MCF 10A (cell line): ENCODE measurements at regions not wholly inside any gene's neighbourhood (a gene's known extent, or its start where the extent isn't known, plus 50 kb on each side); places are given as distances from the start of the nearest gene placed in this dataset.

Experiments
- BruUV-seq: library from RNA; stranded (reverse); fragments of 400-500 nt; replicated peaks from 2 replicates; lab custom pipeline; 2021; lab: Mats Ljungman, UMichigan
- CTCF ChIA-PET: fragments of 300-600 bp; sonication (Branson Sonifier 250); formaldehyde crosslinking; extraction: SDS; loops from one replicate; lab custom pipeline; 2021; ENCODE audit warnings: antibody characterized with exemption, inconsistent platforms; lab: Yijun Ruan, JAX
- POLR2A ChIA-PET: fragments of 300-600, 350-650 bp; sonication (Branson Sonifier 250); formaldehyde crosslinking; extraction: SDS; loops from one replicate; lab custom pipeline; 2020; ENCODE audit warnings: antibody characterized with exemption, inconsistent platforms; lab: Yijun Ruan, JAX
- DNase-seq: peaks from one replicate; pipeline ENCODE4 v3.0.0-alpha.2; 2018; ENCODE audit not compliant: unreplicated experiment
- H3K27ac Mint-ChIP-seq: one replicate; pipeline ENCODE4 v1.8.0; 2022; ENCODE audit warnings: mild to moderate bottlenecking, low read depth, mixed read lengths; ENCODE audit not compliant: unreplicated experiment
- H3K27me3 Mint-ChIP-seq: one replicate; pipeline ENCODE4 v1.8.0; 2022; ENCODE audit warnings: mixed read lengths; ENCODE audit not compliant: insufficient read depth, unreplicated experiment
- H3K36me3 Mint-ChIP-seq: one replicate; pipeline ENCODE4 v1.8.0; 2022; ENCODE audit warnings: mild to moderate bottlenecking, moderate library complexity, mixed read lengths; ENCODE audit not compliant: insufficient read depth, unreplicated experiment
- H3K4me1 Mint-ChIP-seq: one replicate; pipeline ENCODE4 v1.8.0; 2022; ENCODE audit warnings: mixed read lengths; ENCODE audit not compliant: insufficient read depth, unreplicated experiment
- H3K4me3 Mint-ChIP-seq: one replicate; pipeline ENCODE4 v1.8.0; 2022; ENCODE audit warnings: mild to moderate bottlenecking, moderate library complexity, mixed read lengths; ENCODE audit not compliant: unreplicated experiment
- H3K9me3 Mint-ChIP-seq: one replicate; pipeline ENCODE4 v1.8.0; 2022; ENCODE audit warnings: mixed read lengths; ENCODE audit not compliant: unreplicated experiment
- intact Hi-C: fragments of 100-400 bp; cut with micrococcal nuclease; formaldehyde crosslinking; loops from 2 replicates; pipeline ENCODE4 v1.14.1; 2022
- TF ChIP-seq, protein P1 (sequence below): fragments of 200-600 bp; IDR thresholded peaks from one replicate; pipeline ENCODE4 v1.8.0; 2022; ENCODE audit warnings: antibody characterized with exemption, mild to moderate bottlenecking; ENCODE audit not compliant: unreplicated experiment

DNA sequence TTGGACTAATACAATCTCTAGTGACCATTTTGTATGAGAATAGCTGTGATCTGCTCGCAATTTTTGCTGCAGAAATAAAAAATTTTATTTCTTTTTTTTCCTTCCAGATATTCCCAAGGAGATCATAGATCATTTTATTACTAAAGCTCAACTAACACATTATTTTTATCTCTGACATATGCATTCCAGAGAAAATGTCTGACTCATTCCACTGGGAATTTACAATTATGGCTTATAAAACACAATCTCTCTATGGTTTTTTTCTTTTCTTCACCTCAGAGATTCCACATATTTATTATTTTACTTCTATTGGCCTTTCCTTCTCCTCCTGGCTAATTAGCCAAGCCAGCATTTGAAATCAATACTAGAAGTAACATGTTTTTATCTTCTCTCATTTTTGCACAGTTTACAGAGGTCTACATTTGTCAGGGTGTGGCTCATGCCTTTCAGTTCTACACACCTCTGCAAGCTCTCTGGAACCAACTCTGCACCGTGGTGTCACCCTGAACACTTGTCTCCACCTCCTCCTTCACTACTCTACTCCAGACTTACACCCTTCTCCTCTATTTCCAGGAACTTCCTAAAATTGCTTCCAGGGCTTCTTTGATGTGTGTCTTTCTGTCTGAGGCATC, 59.8 kb upstream of the GPM6A start:
- Mint-ChIP-seq H3K9me3 (no peaks in the 10 kb centered on the region), H3K27me3 (no peaks in the 10 kb centered on the region), H3K36me3 (no peaks in the 10 kb centered on the region), H3K4me1 (peaks cover 21% of the 10 kb centered on the region), H3K27ac (no peak overlapping the region), H3K4me3 (no peak overlapping the region)
- ChIA-PET POLR2A (interaction anchor here (0.6 kb wide), 1 partner anchor 217 kb away, joined by 4 read pairs; no protein-coding TSS in a partner anchor), CTCF (interaction anchor here (1.3 kb wide), 1 partner anchor 12 kb away, joined by 4 read pairs; no protein-coding TSS in a partner anchor)
- TF ChIP-seq, protein P1, sequence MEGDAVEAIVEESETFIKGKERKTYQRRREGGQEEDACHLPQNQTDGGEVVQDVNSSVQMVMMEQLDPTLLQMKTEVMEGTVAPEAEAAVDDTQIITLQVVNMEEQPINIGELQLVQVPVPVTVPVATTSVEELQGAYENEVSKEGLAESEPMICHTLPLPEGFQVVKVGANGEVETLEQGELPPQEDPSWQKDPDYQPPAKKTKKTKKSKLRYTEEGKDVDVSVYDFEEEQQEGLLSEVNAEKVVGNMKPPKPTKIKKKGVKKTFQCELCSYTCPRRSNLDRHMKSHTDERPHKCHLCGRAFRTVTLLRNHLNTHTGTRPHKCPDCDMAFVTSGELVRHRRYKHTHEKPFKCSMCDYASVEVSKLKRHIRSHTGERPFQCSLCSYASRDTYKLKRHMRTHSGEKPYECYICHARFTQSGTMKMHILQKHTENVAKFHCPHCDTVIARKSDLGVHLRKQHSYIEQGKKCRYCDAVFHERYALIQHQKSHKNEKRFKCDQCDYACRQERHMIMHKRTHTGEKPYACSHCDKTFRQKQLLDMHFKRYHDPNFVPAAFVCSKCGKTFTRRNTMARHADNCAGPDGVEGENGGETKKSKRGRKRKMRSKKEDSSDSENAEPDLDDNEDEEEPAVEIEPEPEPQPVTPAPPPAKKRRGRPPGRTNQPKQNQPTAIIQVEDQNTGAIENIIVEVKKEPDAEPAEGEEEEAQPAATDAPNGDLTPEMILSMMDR, result no peak
- BruUV-seq, result no TSS peak
- intact Hi-C loops, result no loop called here
- DNase-seq, result peak; percentile 6

DNA sequence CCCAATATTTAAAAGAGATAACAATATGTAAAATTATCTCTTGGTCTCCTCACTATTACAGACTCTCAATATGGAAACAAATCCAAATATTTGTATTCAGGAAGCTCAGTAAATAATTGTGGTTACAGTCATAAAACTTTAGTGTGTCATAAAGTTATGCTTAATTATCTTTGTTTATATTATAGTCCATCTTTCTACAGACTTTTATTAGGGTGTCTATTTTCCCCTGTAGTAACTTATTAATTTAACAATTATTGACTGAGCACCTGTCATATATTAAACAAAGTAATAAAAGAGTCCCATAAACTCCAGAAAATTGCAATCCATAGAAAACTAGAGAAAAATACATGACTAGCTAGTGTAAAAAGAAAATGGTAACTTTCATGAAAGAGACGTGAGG, 61.6 kb upstream of the GPM6A start:
- Mint-ChIP-seq H3K4me3 (no peak overlapping the region), H3K27me3 (no peaks in the 10 kb centered on the region), H3K9me3 (no peaks in the 10 kb centered on the region), H3K4me1 (peaks cover 21% of the 10 kb centered on the region), H3K36me3 (no peaks in the 10 kb centered on the region), H3K27ac (no peak overlapping the region)
- no TSS peak for BruUV-seq
- CTCF ChIA-PET, result interaction anchor here (1.8 kb wide), 1 partner anchor 18 kb away, joined by 5 read pairs; no protein-coding TSS in a partner anchor
- DNase-seq, result no peak
- POLR2A ChIA-PET, result interaction anchor here (1.5 kb wide), 1 partner anchor 17 kb away, joined by 3 read pairs; no protein-coding TSS in a partner anchor
- intact Hi-C loops, result no loop called here
- TF ChIP-seq, protein P1, result no peak

DNA sequence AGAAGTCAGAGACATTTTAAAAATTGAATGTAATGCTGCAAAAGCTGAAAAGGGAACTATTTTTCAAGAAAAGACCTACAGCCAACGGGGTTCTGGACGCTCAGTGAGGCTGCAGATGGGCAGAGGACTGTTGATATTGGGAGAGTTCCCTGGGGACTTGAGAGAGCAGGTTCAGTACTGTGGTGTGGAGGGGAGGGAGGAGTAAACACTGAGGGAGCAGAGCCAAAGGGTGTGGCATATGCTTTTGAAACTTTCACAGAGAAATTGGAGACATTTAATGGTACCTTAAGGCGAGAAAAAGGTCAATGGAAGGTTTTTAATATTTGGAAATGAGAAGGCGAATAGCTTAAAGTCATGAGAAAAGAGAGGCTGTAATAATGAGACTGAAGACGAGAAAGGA, 62.2 kb upstream of the GPM6A start:
- Mint-ChIP-seq H3K27me3 (no peaks in the 10 kb centered on the region), H3K36me3 (no peaks in the 10 kb centered on the region), H3K4me3 (no peak overlapping the region), H3K27ac (no peak overlapping the region), H3K4me1 (peaks cover 21% of the 10 kb centered on the region), H3K9me3 (peaks cover 4% of the 10 kb centered on the region)
- TF ChIP-seq, protein P1, result no peak
- peak; percentile 44 for DNase-seq
- ChIA-PET CTCF (interaction anchor here (0.9 to 1.8 kb wide), 2 partner anchors 17 to 72 kb away, joined by 3 to 5 read pairs; no protein-coding TSS in a partner anchor), POLR2A (interaction anchor here (0.7 to 1.5 kb wide), 2 partner anchors 17 to 220 kb away, joined by 3 read pairs; no protein-coding TSS in a partner anchor)
- intact Hi-C loops, result no loop called here
- no TSS peak for BruUV-seq

DNA sequence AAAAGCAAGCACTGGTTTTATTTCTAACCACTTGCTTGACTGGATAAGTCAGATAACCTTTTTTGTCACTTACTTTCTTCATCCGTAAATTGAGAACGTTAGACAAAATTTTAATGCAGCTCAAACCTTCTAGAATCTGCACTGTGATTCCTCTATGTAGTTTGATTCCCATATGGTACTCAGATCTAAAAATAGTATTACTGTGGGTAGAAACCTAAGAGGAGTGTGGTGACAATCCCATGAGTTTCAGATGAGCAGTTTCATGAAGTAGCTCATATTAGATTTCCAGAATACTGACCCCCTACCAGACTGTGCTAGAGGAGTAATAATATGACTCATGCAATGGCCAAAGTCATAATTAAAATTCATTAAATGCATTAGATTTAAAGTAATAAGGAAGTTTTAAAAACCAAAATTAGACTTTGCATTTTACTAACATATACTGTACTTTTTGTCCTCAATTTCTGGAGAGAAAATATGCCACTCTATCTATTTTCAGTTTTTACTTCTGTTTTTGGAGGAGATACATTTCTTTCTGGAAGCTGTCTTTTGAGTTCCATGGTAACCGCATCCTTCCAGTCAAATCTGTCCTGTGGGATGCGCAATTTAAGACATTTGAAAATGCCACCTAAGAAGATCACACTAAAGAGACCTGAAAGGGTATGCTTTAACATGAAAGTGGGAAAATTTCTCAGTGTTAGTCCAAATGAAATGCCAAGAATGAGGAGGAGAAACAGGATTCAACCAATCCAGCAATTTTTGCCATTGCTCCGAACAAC, 64.1 kb upstream of the GPM6A start:
- no TSS peak for BruUV-seq
- Mint-ChIP-seq H3K27me3 (no peaks in the 10 kb centered on the region), H3K27ac (no peak overlapping the region), H3K9me3 (peaks cover 4% of the 10 kb centered on the region), H3K4me1 (peaks cover 21% of the 10 kb centered on the region), H3K4me3 (no peak overlapping the region), H3K36me3 (no peaks in the 10 kb centered on the region)
- intact Hi-C loops, result no loop called here
- DNase-seq, result no peak
- TF ChIP-seq, protein P1, result no peak
- POLR2A ChIA-PET, result no interaction called here
- CTCF ChIA-PET, result interaction anchor here (0.6 kb wide), 1 partner anchor 77 kb away, joined by 3 read pairs; no protein-coding TSS in a partner anchor
